ENCODE measurements at regions not wholly inside any gene's neighbourhood (a gene's known extent, or its start where the extent isn't known, plus 50 kb on each side); places are given as distances from the start of the nearest gene placed in this dataset.

DNA sequence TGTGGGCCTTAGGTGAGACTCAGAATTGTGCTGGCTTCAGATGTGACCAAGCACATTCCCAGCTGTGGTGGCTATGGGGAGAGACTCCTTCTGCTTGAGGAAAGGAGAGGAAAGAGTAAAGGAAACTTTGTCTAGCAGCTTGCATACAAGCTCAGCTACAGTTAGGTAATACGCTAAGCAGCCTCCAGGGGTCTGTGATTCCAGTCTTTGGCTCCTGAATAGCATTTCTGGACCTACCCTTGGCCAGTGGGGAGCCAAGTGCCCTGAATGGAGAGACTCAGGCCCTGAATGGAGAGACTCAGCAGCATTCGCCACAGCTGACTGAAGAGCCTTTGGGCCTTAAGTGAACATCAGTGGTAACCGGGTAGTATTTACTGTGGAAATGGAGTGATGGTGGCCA is 227.4 kb upstream of the CDH7 start:
- H3K4me3 ChIP-seq, result no peak overlapping the region
- H3K4me1 ChIP-seq, result no peaks in the 10 kb centered on the region
- no peak overlapping the region for H3K27ac ChIP-seq
- TF ChIP-seq CTCF (IDR thresholded peaks at IDR 0.05) (no peak), POLR2A (IDR thresholded peaks at IDR 0.05) (no peak)
- no peaks in the 10 kb centered on the region for H3K27me3 ChIP-seq
- intact Hi-C loops (cut with DNase I; ENCODE audit: low total_unique reads), result no loop called here
- H3K36me3 ChIP-seq, result no peaks in the 10 kb centered on the region
- no peaks in the 10 kb centered on the region for H3K9me3 ChIP-seq
- DNase-seq, result no peak

- TF ChIP-seq CTCF (IDR thresholded peaks at IDR 0.05), result no peak
- no peak for TF ChIP-seq POLR2A (IDR thresholded peaks at IDR 0.05)
- intact Hi-C loops (cut with DNase I; ENCODE audit: low total_unique reads), result no loop called here
Observed at GRCh38 chr18:65522907-65523306, 227.9 kb upstream of the CDH7 start.

GRCh38 chr18:65516209-65516608 is 234.6 kb upstream of the CDH7 start:
- TF ChIP-seq POLR2A (IDR thresholded peaks at IDR 0.05) (no peak), CTCF (IDR thresholded peaks at IDR 0.05) (no peak)
- intact Hi-C loops (cut with DNase I; ENCODE audit: low total_unique reads), result no loop called here
- Histone ChIP-seq H3K4me1 (no peaks in the 10 kb centered on the region), H3K27ac (no peak overlapping the region), H3K4me3 (no peak overlapping the region), H3K9me3 (no peaks in the 10 kb centered on the region), H3K36me3 (no peaks in the 10 kb centered on the region), H3K27me3 (no peaks in the 10 kb centered on the region)
- no peak for DNase-seq

More at GRCh38 chr18:65522907-65523306, 227.9 kb upstream of the CDH7 start:
- DNase-seq, result no peak
- H3K36me3 ChIP-seq, result no peaks in the 10 kb centered on the region
- H3K27ac ChIP-seq, result no peak overlapping the region
- no peaks in the 10 kb centered on the region for H3K9me3 ChIP-seq
- H3K4me3 ChIP-seq, result no peak overlapping the region
- no peaks in the 10 kb centered on the region for H3K4me1 ChIP-seq
- H3K27me3 ChIP-seq, result no peaks in the 10 kb centered on the region

DNA sequence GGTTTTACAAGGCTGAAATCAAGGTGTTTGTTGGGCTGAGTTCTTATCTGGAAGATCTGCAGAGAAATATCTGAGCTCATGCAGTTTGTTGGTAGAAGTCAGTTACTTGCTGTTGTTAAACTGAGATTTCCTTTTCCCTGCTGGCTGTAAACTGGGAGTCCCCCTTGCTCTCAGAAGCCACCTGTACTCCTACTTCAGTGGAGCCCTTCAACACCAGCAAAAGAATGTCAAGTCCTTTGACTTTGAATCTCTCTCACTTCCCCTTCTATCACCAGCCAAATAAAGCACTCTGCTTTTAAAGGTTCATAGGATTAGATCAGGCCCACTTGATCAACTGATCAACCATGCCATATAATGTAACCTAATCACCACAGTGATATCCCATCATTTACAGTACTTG is 252.2 kb upstream of the CDH7 start:
- Histone ChIP-seq H3K27me3 (no peaks in the 10 kb centered on the region), H3K4me3 (no peak overlapping the region), H3K27ac (no peak overlapping the region), H3K9me3 (no peaks in the 10 kb centered on the region), H3K4me1 (no peaks in the 10 kb centered on the region), H3K36me3 (no peaks in the 10 kb centered on the region)
- intact Hi-C loops (cut with DNase I; ENCODE audit: low total_unique reads), result no loop called here
- DNase-seq, result no peak
- no peak for TF ChIP-seq POLR2A (IDR thresholded peaks at IDR 0.05)
- TF ChIP-seq CTCF (IDR thresholded peaks at IDR 0.05), result no peak

DNA sequence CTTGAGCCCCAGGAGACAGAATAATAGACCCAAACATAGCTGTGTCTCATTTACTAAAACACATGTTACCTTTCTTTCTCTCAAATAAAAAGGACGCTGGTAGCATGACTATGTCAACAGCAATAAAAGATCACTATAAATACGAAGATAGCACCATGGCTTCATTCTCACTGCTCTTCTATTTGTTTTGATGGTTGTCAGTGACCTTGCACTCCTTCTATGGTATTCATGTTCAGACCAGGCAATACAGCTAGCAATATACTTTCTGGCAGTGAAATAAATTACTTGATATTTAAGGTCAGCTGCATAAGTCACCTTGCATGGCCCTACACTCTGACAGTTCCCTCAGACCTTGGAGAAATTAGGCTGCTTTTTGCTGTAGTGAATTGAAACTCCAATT is 263.2 kb upstream of the CDH7 start:
- H3K9me3 ChIP-seq, result no peaks in the 10 kb centered on the region
- no peak for DNase-seq
- H3K4me3 ChIP-seq, result no peak overlapping the region
- intact Hi-C loops (cut with DNase I; ENCODE audit: low total_unique reads), result no loop called here
- TF ChIP-seq POLR2A (IDR thresholded peaks at IDR 0.05) (no peak), CTCF (IDR thresholded peaks at IDR 0.05) (no peak)
- H3K4me1 ChIP-seq, result no peaks in the 10 kb centered on the region
- no peak overlapping the region for H3K27ac ChIP-seq
- H3K27me3 ChIP-seq, result no peaks in the 10 kb centered on the region
- H3K36me3 ChIP-seq, result no peaks in the 10 kb centered on the region
